ENCODE measurements at regions not wholly inside any gene's neighbourhood (a gene's known extent, or its start where the extent isn't known, plus 50 kb on each side); places are given as distances from the start of the nearest gene placed in this dataset.

GRCh38 chr7:135801877-135802276, 53.3 kb upstream of the FAM180A start:
- FAIRE-seq: no peak
- TF ChIP-seq POLR2A (IDR thresholded peaks at IDR 0.05; ENCODE audit: low read depth, low read length) (no peak), CTCF (IDR thresholded peaks at IDR 0.05; ENCODE audit: extremely low read depth in 1 of 2, insufficient read depth in 1 of 2, low read depth in 1 of 2, low read length in 2 of 2) (no peak), EZH2 (IDR thresholded peaks at IDR 0.05; ENCODE audit: borderline replicate concordance, low read depth, low read length, severe bottlenecking) (no peak), MYC (IDR thresholded peaks at IDR 0.05; ENCODE audit: low read depth, low read length) (no peak), JUN (IDR thresholded peaks at IDR 0.05; ENCODE audit: borderline replicate concordance, insufficient read depth, insufficient read length, low read depth) (no peak), POLR2AphosphoS5 (IDR thresholded peaks at IDR 0.05; ENCODE audit: insufficient read depth, low read depth, low read length) (no peak), GATA2 (IDR thresholded peaks at IDR 0.05; ENCODE audit: insufficient read depth, insufficient read length, low read depth, low read length) (no peak), MAX (IDR thresholded peaks at IDR 0.05; ENCODE audit: insufficient read depth, insufficient read length) (no peak), FOS (IDR thresholded peaks at IDR 0.05; ENCODE audit: borderline replicate concordance, insufficient read depth, low read length) (no peak)
- intact Hi-C loops (cut with micrococcal nuclease): loop anchor here (1.0 to 5.0 kb wide), 7 partner anchors 129 to 1790 kb away; no protein-coding TSS in a partner anchor

More at GRCh38 chr7:135801877-135802276, 53.3 kb upstream of the FAM180A start:
- Histone ChIP-seq H3K9me1 (replicated peaks; ENCODE audit: control insufficient read depth, extremely low read depth, insufficient read depth, low read length) (no peaks in the 10 kb centered on the region), H3K4me3 (replicated peaks in 1 of 3; ENCODE audit: insufficient read depth in 1 of 3, low read depth in 1 of 3, low read length in 3 of 3) (no peak overlapping the region), H3K79me2 (ENCODE audit: control insufficient read depth, insufficient read depth, low read length) (no peaks in the 10 kb centered on the region), H3K9me3 (replicated peaks; ENCODE audit: control insufficient read depth, insufficient read depth, low read length) (no peaks in the 10 kb centered on the region), H3K9ac (replicated peaks; ENCODE audit: extremely low read depth, insufficient read depth, low read length) (no peak overlapping the region), H3K4me1 (ENCODE audit: control insufficient read depth, extremely low read depth, insufficient read depth, low read length) (no peaks in the 10 kb centered on the region), H4K20me1 (replicated peaks; ENCODE audit: control insufficient read depth, extremely low read depth, insufficient read depth, low read length) (no peaks in the 10 kb centered on the region), H3K36me3 (ENCODE audit: control insufficient read depth in 2 of 2, extremely low read depth in 1 of 2, insufficient read depth in 2 of 2, low read length in 2 of 2) (no peaks in the 10 kb centered on the region), H3K4me2 (ENCODE audit: insufficient read depth, low read length) (no peak overlapping the region), H2AFZ (ENCODE audit: low read depth, low read length) (no peak overlapping the region), H3K27ac (ENCODE audit: insufficient read depth, low read depth, low read length) (no peak overlapping the region), H3K27me3 (ENCODE audit: control insufficient read depth in 2 of 2, insufficient read depth in 2 of 2, low read length in 2 of 2) (peaks cover 0 to 3% of the 10 kb centered on the region in 2 experiments)
- dilution Hi-C loops (cut with MboI; ENCODE audit: extremely low pct_ligation_motif_present, low sequenced_read_pairs): no loop called here
- CTCF ChIA-PET: interaction anchor here (0.8 to 7.1 kb wide), 2 partner anchors 207 to 214 kb away, joined by 3 to 53 read pairs; no protein-coding TSS in a partner anchor
- POLR2A ChIA-PET: no interaction called here
- BruUV-seq (replicated peaks): no TSS peak
- no peak for DNase-seq (ENCODE audit: low read depth, low spot score)
